ENCODE measurements at regions not wholly inside any gene's neighbourhood (a gene's known extent, or its start where the extent isn't known, plus 50 kb on each side); places are given as distances from the start of the nearest gene placed in this dataset.

GRCh38 chrX:42684065-42684464 lies 93.9 kb downstream of the PPP1R2C start:
- TF ChIP-seq CTCF (IDR thresholded peaks at IDR 0.05; ENCODE audit: insufficient read depth, low read depth, low read length) = no peak
- no peak for TF ChIP-seq EZH2 (IDR thresholded peaks at IDR 0.05; ENCODE audit: insufficient read depth, low read length)
